ENCODE measurements at regions not wholly inside any gene's neighbourhood (a gene's known extent, or its start where the extent isn't known, plus 50 kb on each side); places are given as distances from the start of the nearest gene placed in this dataset.

DNA sequence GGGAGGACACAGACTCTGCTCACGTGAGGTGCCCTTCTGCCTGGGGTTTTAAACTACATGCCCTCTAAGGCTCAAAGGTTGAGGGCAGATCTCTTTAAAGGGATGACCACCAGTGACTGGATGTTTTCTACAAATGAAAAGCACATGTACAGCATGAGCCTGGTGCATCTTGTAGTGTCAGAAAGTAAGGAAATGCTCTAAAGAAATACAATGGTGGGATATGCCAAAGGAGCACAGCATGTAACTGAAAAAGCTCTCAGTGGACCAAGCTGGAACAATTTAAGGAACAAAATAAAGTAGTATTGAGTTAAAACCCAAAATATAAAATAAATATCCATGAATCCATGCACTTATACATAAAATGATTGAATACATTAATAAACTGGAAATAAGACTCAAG lies 78.3 kb upstream of the SEMA6D start:
- no peaks in the 10 kb centered on the region for H3K9me3 ChIP-seq (ENCODE audit: insufficient read depth, low read depth, low read length)
- H3K79me1 ChIP-seq (ENCODE audit: low read length), result no peaks in the 10 kb centered on the region
- H2BK5ac ChIP-seq (ENCODE audit: low read depth, low read length, poor library complexity), result no peak overlapping the region
- no peak overlapping the region for H4K8ac ChIP-seq (ENCODE audit: low read depth, low read length)
- no CpG with 5 or more reads among the region's 1 CpG for WGBS (ENCODE audit: extremely low coverage, insufficient coverage, insufficient read length)
- no peaks in the 10 kb centered on the region for H3K4me1 ChIP-seq (ENCODE audit: control insufficient read depth in 1 of 2, insufficient read depth in 2 of 2, low read length in 2 of 2)
- H2AFZ ChIP-seq (ENCODE audit: insufficient read depth, low read length, poor library complexity), result no peak overlapping the region
- no peak overlapping the region for H2AK5ac ChIP-seq (ENCODE audit: low read length)
- H3K18ac ChIP-seq (ENCODE audit: low read length), result no peak overlapping the region
- no peak overlapping the region for H3K9ac ChIP-seq (ENCODE audit: low read length)
- no peak overlapping the region for H3K23ac ChIP-seq (ENCODE audit: low read length)
- H4K91ac ChIP-seq (ENCODE audit: low read depth, low read length), result no peak overlapping the region
- H2BK120ac ChIP-seq (ENCODE audit: insufficient read depth, low read length, poor library complexity), result no peak overlapping the region
- H4K12ac ChIP-seq (ENCODE audit: low read depth, low read length), result no peak overlapping the region
- no peak overlapping the region for H3K4ac ChIP-seq (ENCODE audit: low read depth, low read length)
- no peak overlapping the region for H3K4me2 ChIP-seq (ENCODE audit: low read length)
- no peak for DNase-seq
- no peak overlapping the region for H3K14ac ChIP-seq (ENCODE audit: low read length)
- H3K36me3 ChIP-seq (ENCODE audit: control insufficient read depth in 1 of 2, insufficient read depth in 2 of 2, low read length in 2 of 2), result no peaks in the 10 kb centered on the region
- no peak overlapping the region for H3K4me3 ChIP-seq (ENCODE audit: low read depth, low read length)
- H2BK12ac ChIP-seq (ENCODE audit: low read length), result no peak overlapping the region
- no peaks in the 10 kb centered on the region for H3K27me3 ChIP-seq (ENCODE audit: insufficient read depth, low read length)
- no peaks in the 10 kb centered on the region for H3K79me2 ChIP-seq (ENCODE audit: control insufficient read depth, insufficient read depth, low read length, poor library complexity)
- no peak overlapping the region for H3K27ac ChIP-seq (ENCODE audit: low read depth, low read length)

DNA sequence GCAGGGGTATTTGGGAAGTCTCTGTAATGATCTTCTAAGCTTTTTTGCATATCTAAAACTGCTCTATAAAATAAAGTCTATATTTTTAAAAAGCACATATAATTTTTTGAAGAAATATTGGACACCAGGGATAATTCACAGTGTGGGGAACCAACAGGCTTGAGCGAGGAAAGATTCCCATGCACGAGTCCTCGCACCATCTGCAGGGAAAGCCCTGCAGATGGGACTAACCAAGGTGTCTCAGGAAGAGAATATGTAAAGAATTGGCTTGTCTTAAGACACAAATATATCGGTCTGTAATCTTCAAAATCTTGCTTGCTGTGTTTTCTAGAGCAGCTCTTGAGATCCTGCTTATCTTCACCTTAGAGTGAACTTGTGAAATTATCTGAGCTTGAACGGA lies 77.2 kb upstream of the SEMA6D start:
- H3K79me2 ChIP-seq (ENCODE audit: control insufficient read depth, insufficient read depth, low read length, poor library complexity), result no peaks in the 10 kb centered on the region
- H4K91ac ChIP-seq (ENCODE audit: low read depth, low read length), result no peak overlapping the region
- no peak overlapping the region for H3K4me3 ChIP-seq (ENCODE audit: low read depth, low read length)
- no peak overlapping the region for H2BK5ac ChIP-seq (ENCODE audit: low read depth, low read length, poor library complexity)
- no peaks in the 10 kb centered on the region for H3K36me3 ChIP-seq (ENCODE audit: control insufficient read depth in 1 of 2, insufficient read depth in 2 of 2, low read length in 2 of 2)
- H3K79me1 ChIP-seq (ENCODE audit: low read length), result no peaks in the 10 kb centered on the region
- no peak overlapping the region for H4K8ac ChIP-seq (ENCODE audit: low read depth, low read length)
- H3K18ac ChIP-seq (ENCODE audit: low read length), result no peak overlapping the region
- H3K27me3 ChIP-seq (ENCODE audit: insufficient read depth, low read length), result no peaks in the 10 kb centered on the region
- H3K4me2 ChIP-seq (ENCODE audit: low read length), result no peak overlapping the region
- H3K9ac ChIP-seq (ENCODE audit: low read length), result no peak overlapping the region
- no peak overlapping the region for H3K14ac ChIP-seq (ENCODE audit: low read length)
- no peak overlapping the region for H2AK5ac ChIP-seq (ENCODE audit: low read length)
- H2BK120ac ChIP-seq (ENCODE audit: insufficient read depth, low read length, poor library complexity), result no peak overlapping the region
- DNase-seq, result peak; percentile 20 to 72
- H3K27ac ChIP-seq (ENCODE audit: low read depth, low read length), result no peak overlapping the region
- H4K12ac ChIP-seq (ENCODE audit: low read depth, low read length), result no peak overlapping the region
- no peak overlapping the region for H3K4ac ChIP-seq (ENCODE audit: low read depth, low read length)
- no peaks in the 10 kb centered on the region for H3K4me1 ChIP-seq (ENCODE audit: control insufficient read depth in 1 of 2, insufficient read depth in 2 of 2, low read length in 2 of 2)
- H3K9me3 ChIP-seq (ENCODE audit: insufficient read depth, low read depth, low read length), result no peaks in the 10 kb centered on the region
- H2BK12ac ChIP-seq (ENCODE audit: low read length), result no peak overlapping the region
- no peak overlapping the region for H2AFZ ChIP-seq (ENCODE audit: insufficient read depth, low read length, poor library complexity)
- WGBS (ENCODE audit: extremely low coverage, insufficient coverage, insufficient read length), result no CpG with 5 or more reads among the region's 5 CpGs
- no peak overlapping the region for H3K23ac ChIP-seq (ENCODE audit: low read length)

DNA sequence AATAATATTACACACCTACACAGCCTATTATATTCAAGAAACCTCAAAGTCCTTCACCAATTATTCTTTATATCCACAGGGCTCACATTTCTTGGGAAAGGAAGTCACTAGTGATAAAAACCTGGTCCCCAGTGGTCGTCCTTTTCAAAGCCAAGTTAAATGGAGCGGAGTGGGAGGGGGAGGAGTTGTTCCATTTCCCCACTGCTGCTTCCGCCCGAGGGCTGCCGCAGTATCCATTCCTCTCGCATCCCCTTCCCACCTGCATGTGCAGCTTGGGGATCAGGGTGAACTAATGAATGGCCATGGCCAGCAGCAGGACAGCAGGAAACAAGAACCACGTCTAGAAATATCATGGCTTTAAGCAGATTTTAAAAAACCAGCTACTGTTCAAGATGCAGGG lies 76.4 kb upstream of the SEMA6D start:
- H3K4ac ChIP-seq (ENCODE audit: low read depth, low read length), result no peak overlapping the region
- no peak overlapping the region for H3K18ac ChIP-seq (ENCODE audit: low read length)
- no peaks in the 10 kb centered on the region for H3K9me3 ChIP-seq (ENCODE audit: insufficient read depth, low read depth, low read length)
- no peaks in the 10 kb centered on the region for H3K36me3 ChIP-seq (ENCODE audit: control insufficient read depth in 1 of 2, insufficient read depth in 2 of 2, low read length in 2 of 2)
- H2BK5ac ChIP-seq (ENCODE audit: low read depth, low read length, poor library complexity), result no peak overlapping the region
- H2AK5ac ChIP-seq (ENCODE audit: low read length), result no peak overlapping the region
- no peak overlapping the region for H3K4me3 ChIP-seq (ENCODE audit: low read depth, low read length)
- H3K14ac ChIP-seq (ENCODE audit: low read length), result no peak overlapping the region
- H3K23ac ChIP-seq (ENCODE audit: low read length), result no peak overlapping the region
- WGBS (ENCODE audit: extremely low coverage, insufficient coverage, insufficient read length), result no CpG with 5 or more reads among the region's 7 CpGs
- H4K8ac ChIP-seq (ENCODE audit: low read depth, low read length), result no peak overlapping the region
- H2BK12ac ChIP-seq (ENCODE audit: low read length), result no peak overlapping the region
- H4K91ac ChIP-seq (ENCODE audit: low read depth, low read length), result no peak overlapping the region
- H3K27ac ChIP-seq (ENCODE audit: low read depth, low read length), result no peak overlapping the region
- H3K79me1 ChIP-seq (ENCODE audit: low read length), result no peaks in the 10 kb centered on the region
- H3K9ac ChIP-seq (ENCODE audit: low read length), result no peak overlapping the region
- no peaks in the 10 kb centered on the region for H3K79me2 ChIP-seq (ENCODE audit: control insufficient read depth, insufficient read depth, low read length, poor library complexity)
- H4K12ac ChIP-seq (ENCODE audit: low read depth, low read length), result no peak overlapping the region
- DNase-seq, result no peak
- no peaks in the 10 kb centered on the region for H3K4me1 ChIP-seq (ENCODE audit: control insufficient read depth in 1 of 2, insufficient read depth in 2 of 2, low read length in 2 of 2)
- no peaks in the 10 kb centered on the region for H3K27me3 ChIP-seq (ENCODE audit: insufficient read depth, low read length)
- no peak overlapping the region for H3K4me2 ChIP-seq (ENCODE audit: low read length)
- H2BK120ac ChIP-seq (ENCODE audit: insufficient read depth, low read length, poor library complexity), result no peak overlapping the region
- no peak overlapping the region for H2AFZ ChIP-seq (ENCODE audit: insufficient read depth, low read length, poor library complexity)

DNA sequence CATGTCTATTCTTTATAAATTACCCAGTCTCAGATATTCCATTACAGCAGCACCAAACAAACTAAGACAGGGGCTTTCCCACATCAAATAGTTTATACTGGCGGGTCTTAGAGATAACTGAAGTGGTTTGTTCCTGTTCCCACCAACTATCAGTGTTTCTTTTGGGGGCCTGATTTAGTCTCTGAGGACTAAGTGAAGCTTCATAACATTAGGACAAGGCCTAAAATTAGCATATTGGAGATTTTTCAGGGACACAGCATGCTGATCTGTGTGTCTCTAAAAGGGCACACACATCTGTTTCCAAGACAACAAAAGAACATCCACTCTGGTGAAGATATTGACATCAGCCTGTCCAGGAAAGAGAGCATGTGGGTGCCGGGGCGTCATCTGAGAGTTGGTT lies 72.6 kb upstream of the SEMA6D start:
- Histone ChIP-seq H3K79me1 (ENCODE audit: low read length) (no peaks in the 10 kb centered on the region), H3K23ac (ENCODE audit: low read length) (no peak overlapping the region), H2BK5ac (ENCODE audit: low read depth, low read length, poor library complexity) (no peak overlapping the region), H3K4me1 (ENCODE audit: control insufficient read depth in 1 of 2, insufficient read depth in 2 of 2, low read length in 2 of 2) (no peaks in the 10 kb centered on the region), H4K91ac (ENCODE audit: low read depth, low read length) (no peak overlapping the region), H3K9ac (ENCODE audit: low read length) (no peak overlapping the region), H3K4me3 (ENCODE audit: low read depth, low read length) (no peak overlapping the region), H2BK12ac (ENCODE audit: low read length) (no peak overlapping the region), H3K4ac (ENCODE audit: low read depth, low read length) (no peak overlapping the region), H3K14ac (ENCODE audit: low read length) (no peak overlapping the region), H3K79me2 (ENCODE audit: control insufficient read depth, insufficient read depth, low read length, poor library complexity) (no peaks in the 10 kb centered on the region), H2AFZ (ENCODE audit: insufficient read depth, low read length, poor library complexity) (no peak overlapping the region), H3K27me3 (ENCODE audit: insufficient read depth, low read length) (no peaks in the 10 kb centered on the region), H3K18ac (ENCODE audit: low read length) (no peak overlapping the region), H3K27ac (ENCODE audit: low read depth, low read length) (no peak overlapping the region), H4K12ac (ENCODE audit: low read depth, low read length) (no peak overlapping the region), H3K36me3 (ENCODE audit: control insufficient read depth in 1 of 2, insufficient read depth in 2 of 2, low read length in 2 of 2) (no peaks in the 10 kb centered on the region), H3K9me3 (ENCODE audit: insufficient read depth, low read depth, low read length) (peaks cover 2% of the 10 kb centered on the region), H4K8ac (ENCODE audit: low read depth, low read length) (no peak overlapping the region), H2BK120ac (ENCODE audit: insufficient read depth, low read length, poor library complexity) (no peak overlapping the region), H3K4me2 (ENCODE audit: low read length) (no peak overlapping the region), H2AK5ac (ENCODE audit: low read length) (no peak overlapping the region)
- no CpG with 5 or more reads among the region's 3 CpGs for WGBS (ENCODE audit: extremely low coverage, insufficient coverage, insufficient read length)
- DNase-seq, result no peak
